Uterus (tissue), 3 donors: ENCODE measurements at regions not wholly inside any gene's neighbourhood (a gene's known extent, or its start where the extent isn't known, plus 50 kb on each side); places are given as distances from the start of the nearest gene placed in this dataset.

Experiments used
- DNase-seq, 2 donors: peaks; one replicate each; pipeline ENCODE4 v3.0.0-alpha.2; 2019 to 2020
- H3K27ac ChIP-seq, 2 donors: fragments of 200-600 bp; sonication (generic); 1 replicate in 1 of 2; 2 replicates in 1 of 2; pipeline ENCODE4 v1.5.1; 2016 to 2018
- H3K27me3 ChIP-seq, 2 donors: fragments of 200-600 bp; sonication (generic); one replicate each; pipeline ENCODE4 v1.5.1; 2018 to 2019; ENCODE audit warnings: control low read depth in 1 of 2
- H3K36me3 ChIP-seq, 2 donors: fragments of 200-600 bp; sonication (generic); one replicate each; pipeline ENCODE4 v1.5.1; 2019; ENCODE audit warnings: control low read depth in 1 of 2
- H3K4me1 ChIP-seq, 2 donors: fragments of 200-600 bp; sonication (generic); one replicate each; pipeline ENCODE4 v1.5.1; 2018 to 2019; ENCODE audit warnings: control low read depth in 1 of 2
- H3K4me3 ChIP-seq, 2 donors: fragments of 200-600 bp; sonication (generic); 1 replicate in 1 of 2; 2 replicates in 1 of 2; pipeline ENCODE4 v1.5.1; 2018 to 2019; ENCODE audit warnings: mild to moderate bottlenecking in 1 of 2
- H3K9me3 ChIP-seq, 2 donors: fragments of 200-600 bp; sonication (generic); one replicate each; pipeline ENCODE4 v1.5.1; 2019; ENCODE audit warnings: control low read depth in 1 of 2
- POLR2A ChIP-seq, 2 donors: fragments of 450-650 bp; IDR thresholded peaks; one replicate each; pipeline ENCODE4 v1.6.1; 2016; ENCODE audit warnings: antibody characterized with exemption in 2 of 2, mild to moderate bottlenecking in 1 of 2, moderate library complexity in 1 of 2
- intact Hi-C: fragments of 100-400 bp; cut with DNase I; formaldehyde crosslinking; loops from one replicate; pipeline ENCODE4 v1.15.1; 2023; ENCODE audit warnings: low total_unique reads
- TF ChIP-seq, protein P1 (sequence below), 4 experiments: fragments of 200-600 bp in 2 of 4; fragments of 450-650 bp in 2 of 4; sonication (generic) in 2 of 4; IDR thresholded peaks; one replicate each; pipeline ENCODE4 v1.5.1; 2016 to 2019; ENCODE audit warnings: antibody characterized with exemption in 4 of 4, mild to moderate bottlenecking in 2 of 4, moderate library complexity in 1 of 4
- donor health status: DM: yes; HTN: yes; CAD: no.

- no peak for DNase-seq
- H3K4me1 ChIP-seq: no peaks in the 10 kb centered on the region
- TF ChIP-seq, protein P1, sequence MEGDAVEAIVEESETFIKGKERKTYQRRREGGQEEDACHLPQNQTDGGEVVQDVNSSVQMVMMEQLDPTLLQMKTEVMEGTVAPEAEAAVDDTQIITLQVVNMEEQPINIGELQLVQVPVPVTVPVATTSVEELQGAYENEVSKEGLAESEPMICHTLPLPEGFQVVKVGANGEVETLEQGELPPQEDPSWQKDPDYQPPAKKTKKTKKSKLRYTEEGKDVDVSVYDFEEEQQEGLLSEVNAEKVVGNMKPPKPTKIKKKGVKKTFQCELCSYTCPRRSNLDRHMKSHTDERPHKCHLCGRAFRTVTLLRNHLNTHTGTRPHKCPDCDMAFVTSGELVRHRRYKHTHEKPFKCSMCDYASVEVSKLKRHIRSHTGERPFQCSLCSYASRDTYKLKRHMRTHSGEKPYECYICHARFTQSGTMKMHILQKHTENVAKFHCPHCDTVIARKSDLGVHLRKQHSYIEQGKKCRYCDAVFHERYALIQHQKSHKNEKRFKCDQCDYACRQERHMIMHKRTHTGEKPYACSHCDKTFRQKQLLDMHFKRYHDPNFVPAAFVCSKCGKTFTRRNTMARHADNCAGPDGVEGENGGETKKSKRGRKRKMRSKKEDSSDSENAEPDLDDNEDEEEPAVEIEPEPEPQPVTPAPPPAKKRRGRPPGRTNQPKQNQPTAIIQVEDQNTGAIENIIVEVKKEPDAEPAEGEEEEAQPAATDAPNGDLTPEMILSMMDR (IDR thresholded peaks at IDR 0.05): no peak
- TF ChIP-seq POLR2A (IDR thresholded peaks at IDR 0.05): no peak
- H3K36me3 ChIP-seq: no peaks in the 10 kb centered on the region
- intact Hi-C loops: no loop called here
- no peaks in the 10 kb centered on the region for H3K27me3 ChIP-seq
- H3K4me3 ChIP-seq: no peak overlapping the region
- H3K27ac ChIP-seq: no peak overlapping the region
- H3K9me3 ChIP-seq: peaks cover 0 to 2% of the 10 kb centered on the region in 2 donors
Observed at GRCh38 chr10:5268743-5269142, 72.1 kb downstream of the AKR1C4 start.

DNA sequence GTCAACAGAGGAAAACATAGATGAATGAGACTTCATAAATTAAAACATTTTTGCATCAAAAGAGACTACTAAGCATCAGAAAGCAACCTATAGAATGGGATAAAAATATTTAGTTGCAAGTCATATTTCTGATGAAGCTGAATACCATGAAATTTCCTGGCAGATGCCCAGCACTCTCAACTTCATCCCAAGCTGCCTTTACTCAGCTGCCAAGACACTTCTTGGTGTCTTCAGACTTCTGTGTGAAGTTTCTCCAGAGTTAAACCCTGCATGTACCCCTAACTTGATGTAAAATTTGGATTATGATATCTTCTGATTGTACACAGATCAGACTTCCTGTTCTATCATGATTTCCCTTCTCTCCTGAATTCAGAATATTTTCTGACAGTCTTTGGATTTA lies 73.2 kb downstream of the AKR1C4 start:
- no peak overlapping the region for H3K27ac ChIP-seq
- no peak for DNase-seq
- no peaks in the 10 kb centered on the region for H3K27me3 ChIP-seq
- H3K36me3 ChIP-seq: no peaks in the 10 kb centered on the region
- TF ChIP-seq, protein P1 (IDR thresholded peaks at IDR 0.05): no peak
- no peak for TF ChIP-seq POLR2A (IDR thresholded peaks at IDR 0.05)
- H3K9me3 ChIP-seq: peaks cover 0 to 2% of the 10 kb centered on the region in 2 donors
- no peaks in the 10 kb centered on the region for H3K4me1 ChIP-seq
- no peak overlapping the region for H3K4me3 ChIP-seq
- intact Hi-C loops: no loop called here

DNA sequence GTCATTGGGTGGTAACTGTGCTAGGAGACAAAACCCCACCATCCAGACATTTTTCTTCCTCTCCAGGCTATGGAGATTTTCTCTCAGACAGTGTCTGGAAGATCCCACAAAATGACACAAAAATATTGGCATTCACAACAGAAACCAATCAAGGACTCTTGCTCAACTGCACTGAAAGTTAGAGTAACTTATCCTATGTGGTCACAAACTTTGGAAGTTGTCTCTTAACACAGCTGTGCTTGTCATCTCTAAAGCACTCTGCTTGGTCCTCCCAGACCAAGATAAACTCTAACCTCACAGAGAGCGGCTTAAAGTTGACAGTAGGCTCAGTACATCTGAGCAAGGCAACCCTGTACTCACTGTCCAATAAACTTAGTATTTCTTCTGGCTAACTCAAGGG lies 74.9 kb downstream of the AKR1C4 start:
- H3K27me3 ChIP-seq: no peaks in the 10 kb centered on the region
- no peaks in the 10 kb centered on the region for H3K4me1 ChIP-seq
- TF ChIP-seq POLR2A (IDR thresholded peaks at IDR 0.05): no peak
- TF ChIP-seq, protein P1 (IDR thresholded peaks at IDR 0.05): no peak
- H3K27ac ChIP-seq: no peak overlapping the region
- H3K36me3 ChIP-seq: no peaks in the 10 kb centered on the region
- no peak for DNase-seq
- intact Hi-C loops: no loop called here
- no peaks in the 10 kb centered on the region for H3K9me3 ChIP-seq
- H3K4me3 ChIP-seq: no peak overlapping the region

GRCh38 chr10:5272065-5272803 lies 75.6 kb downstream of the AKR1C4 start:
- TF ChIP-seq, protein P1 (IDR thresholded peaks at IDR 0.05): no peak
- no peak for TF ChIP-seq POLR2A (IDR thresholded peaks at IDR 0.05)
- no peaks in the 10 kb centered on the region for H3K4me1 ChIP-seq
- no peaks in the 10 kb centered on the region for H3K9me3 ChIP-seq
- intact Hi-C loops: no loop called here
- no peaks in the 10 kb centered on the region for H3K27me3 ChIP-seq
- H3K36me3 ChIP-seq: no peaks in the 10 kb centered on the region
- no peak for DNase-seq
- no peak overlapping the region for H3K27ac ChIP-seq
- no peak overlapping the region for H3K4me3 ChIP-seq

DNA sequence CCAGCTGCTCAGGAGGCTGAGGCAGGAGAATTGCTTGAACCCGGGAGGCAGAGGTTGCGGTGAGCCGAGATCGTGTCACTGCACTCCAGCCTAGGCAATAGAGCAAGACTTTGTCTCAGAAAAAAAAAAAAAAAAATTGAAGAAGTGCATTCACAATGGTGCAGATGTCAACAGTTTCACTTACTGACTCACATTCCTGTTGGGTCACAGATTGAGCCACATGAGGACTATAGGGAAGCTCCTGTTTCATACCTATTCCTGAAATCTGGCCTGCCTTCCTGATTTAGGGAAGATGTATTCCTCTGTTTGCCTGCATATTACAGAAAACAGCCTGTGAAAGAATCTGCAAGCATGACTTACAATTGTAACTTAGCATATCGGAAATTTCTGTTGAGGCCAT lies 78.2 kb downstream of the AKR1C4 start:
- no peaks in the 10 kb centered on the region for H3K27me3 ChIP-seq
- no peaks in the 10 kb centered on the region for H3K36me3 ChIP-seq
- no peak overlapping the region for H3K4me3 ChIP-seq
- H3K4me1 ChIP-seq: no peaks in the 10 kb centered on the region
- intact Hi-C loops: no loop called here
- TF ChIP-seq, protein P1 (IDR thresholded peaks at IDR 0.05): no peak
- TF ChIP-seq POLR2A (IDR thresholded peaks at IDR 0.05): no peak
- H3K9me3 ChIP-seq: no peaks in the 10 kb centered on the region
- H3K27ac ChIP-seq: no peak overlapping the region
- no peak for DNase-seq
